ENCODE measurements at regions not wholly inside any gene's neighbourhood (a gene's known extent, or its start where the extent isn't known, plus 50 kb on each side); places are given as distances from the start of the nearest gene placed in this dataset.

DNA sequence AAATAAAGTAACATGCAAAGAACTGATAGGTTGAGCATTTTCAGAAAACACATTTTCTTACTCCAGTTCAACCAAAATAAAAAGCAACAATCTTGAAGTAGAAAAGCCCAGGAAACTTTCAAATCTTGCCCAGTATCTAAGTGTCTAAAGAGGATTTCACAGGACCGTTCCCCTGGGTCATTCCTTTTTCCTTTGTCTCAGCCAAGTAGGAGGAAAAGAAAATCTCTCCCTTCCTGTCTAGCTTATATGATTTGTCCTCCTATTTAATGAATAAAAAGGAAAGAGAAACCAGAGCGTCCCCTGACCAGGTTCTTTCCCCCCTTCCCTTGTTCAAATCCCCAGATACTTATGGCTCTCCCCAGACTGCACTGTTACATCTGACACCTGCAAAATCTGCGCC, 248.0 kb downstream of the KCTD12 start:
- ChIA-PET CTCF (no interaction called here), POLR2A (no interaction called here)
- ATAC-seq (replicated peaks in 1 of 4), result no peak

DNA sequence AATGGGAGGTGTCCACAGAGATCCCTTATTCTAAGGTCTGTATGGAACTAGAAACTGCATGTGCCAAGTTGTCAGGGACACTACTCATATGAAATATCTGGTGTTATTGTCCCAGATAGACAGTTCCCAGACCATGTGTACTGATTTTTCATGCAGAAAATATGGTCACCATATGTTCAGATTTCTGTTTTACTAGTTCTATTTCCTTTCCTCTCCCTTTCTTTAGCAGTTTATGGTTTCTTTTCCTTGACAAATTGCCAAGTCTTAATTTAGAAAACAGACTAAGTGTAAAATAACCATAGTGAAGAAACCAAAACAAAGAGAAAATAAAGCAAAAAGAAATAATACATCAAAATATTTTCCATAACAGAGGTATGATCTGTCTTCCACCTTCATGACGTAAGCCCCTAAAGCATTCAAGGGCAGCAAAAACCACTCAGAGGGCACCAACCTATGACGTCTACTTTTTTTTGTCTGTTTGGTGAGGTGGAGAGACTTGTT, 248.5 kb downstream of the KCTD12 start:
- H3K27ac Mint-ChIP-seq, result no peak overlapping the region
- no peaks in the 10 kb centered on the region for H3K4me1 ChIP-seq (ENCODE audit: control insufficient read depth in 1 of 2, extremely low read depth in 1 of 2, insufficient read depth in 2 of 2, low read length in 2 of 2)
- ChIA-PET CTCF (no interaction called here), POLR2A (no interaction called here)
- H3K4me3 ChIP-seq (ENCODE audit: control insufficient read depth in 1 of 2, extremely low read depth in 1 of 2, low read length in 1 of 2), result no peak overlapping the region
- H3K36me3 Mint-ChIP-seq, result no peaks in the 10 kb centered on the region
- no peaks in the 10 kb centered on the region for H3K27me3 ChIP-seq (replicated peaks in 1 of 2; ENCODE audit: control insufficient read depth in 2 of 2, extremely low read depth in 1 of 2, insufficient read depth in 2 of 2, low read length in 1 of 2)
- DNase-seq, result no peak
- H3K9me3 Mint-ChIP-seq, result no peaks in the 10 kb centered on the region
- H3K4me3 Mint-ChIP-seq, result no peak overlapping the region
- H3K27ac ChIP-seq (ENCODE audit: low read length), result no peak overlapping the region
- ATAC-seq (replicated peaks in 1 of 4), result no peak
- H3K4me1 Mint-ChIP-seq, result no peaks in the 10 kb centered on the region
- H3K36me3 ChIP-seq (ENCODE audit: control insufficient read depth in 2 of 2, extremely low read depth in 1 of 2, insufficient read depth in 1 of 2, low read length in 1 of 2), result no peaks in the 10 kb centered on the region
- H3K9me3 ChIP-seq, result no peaks in the 10 kb centered on the region
- no CpG with 5 or more reads among the region's 2 CpGs for WGBS (ENCODE audit: insufficient coverage)
- peaks cover 0 to 13% of the 10 kb centered on the region in 2 donors for H3K27me3 Mint-ChIP-seq

More for the DNA sequence above, 248.0 kb downstream of the KCTD12 start:
- no peak overlapping the region for H3K27ac Mint-ChIP-seq
- Histone ChIP-seq H3K9me3 (no peaks in the 10 kb centered on the region), H3K4me1 (ENCODE audit: control insufficient read depth in 1 of 2, extremely low read depth in 1 of 2, insufficient read depth in 2 of 2, low read length in 2 of 2) (no peaks in the 10 kb centered on the region), H3K4me3 (ENCODE audit: control insufficient read depth in 1 of 2, extremely low read depth in 1 of 2, low read length in 1 of 2) (no peak overlapping the region), H3K27ac (ENCODE audit: low read length) (no peak overlapping the region), H3K27me3 (replicated peaks in 1 of 2; ENCODE audit: control insufficient read depth in 2 of 2, extremely low read depth in 1 of 2, insufficient read depth in 2 of 2, low read length in 1 of 2) (no peaks in the 10 kb centered on the region), H3K36me3 (ENCODE audit: control insufficient read depth in 2 of 2, extremely low read depth in 1 of 2, insufficient read depth in 1 of 2, low read length in 1 of 2) (no peaks in the 10 kb centered on the region)
- H3K9me3 Mint-ChIP-seq, result no peaks in the 10 kb centered on the region
- no peaks in the 10 kb centered on the region for H3K36me3 Mint-ChIP-seq
- H3K4me1 Mint-ChIP-seq, result no peaks in the 10 kb centered on the region
- H3K27me3 Mint-ChIP-seq, result peaks cover 0 to 11% of the 10 kb centered on the region in 2 donors
- H3K4me3 Mint-ChIP-seq, result no peak overlapping the region
- WGBS (ENCODE audit: insufficient coverage), result no CpG with 5 or more reads among the region's 3 CpGs
- DNase-seq, result no peak

DNA sequence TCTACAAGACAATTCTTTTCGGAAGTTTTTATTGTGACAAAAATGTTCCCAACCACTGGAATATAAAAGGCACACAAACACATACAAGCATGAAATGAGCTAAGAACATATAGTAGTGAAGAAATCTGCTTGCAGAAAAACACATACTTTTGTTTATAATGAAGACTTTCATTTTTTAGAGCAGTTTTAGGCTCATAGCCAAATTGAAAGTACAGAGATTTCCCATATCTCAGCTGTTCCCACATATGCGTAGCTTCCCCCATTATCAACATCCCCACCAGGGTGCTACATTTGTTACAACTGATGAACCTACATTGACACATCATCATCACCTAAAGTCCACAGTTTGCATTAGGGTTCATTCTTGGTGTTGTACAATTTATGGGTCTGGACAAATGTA, 249.4 kb downstream of the KCTD12 start:
- no peak overlapping the region for H3K4me3 Mint-ChIP-seq
- WGBS (ENCODE audit: insufficient coverage), result no CpG with 5 or more reads among the region's 2 CpGs
- Histone ChIP-seq H3K4me3 (ENCODE audit: control insufficient read depth in 1 of 2, extremely low read depth in 1 of 2, low read length in 1 of 2) (no peak overlapping the region), H3K36me3 (ENCODE audit: control insufficient read depth in 2 of 2, extremely low read depth in 1 of 2, insufficient read depth in 1 of 2, low read length in 1 of 2) (no peaks in the 10 kb centered on the region), H3K27me3 (replicated peaks in 1 of 2; ENCODE audit: control insufficient read depth in 2 of 2, extremely low read depth in 1 of 2, insufficient read depth in 2 of 2, low read length in 1 of 2) (no peaks in the 10 kb centered on the region), H3K9me3 (no peaks in the 10 kb centered on the region), H3K27ac (ENCODE audit: low read length) (no peak overlapping the region), H3K4me1 (ENCODE audit: control insufficient read depth in 1 of 2, extremely low read depth in 1 of 2, insufficient read depth in 2 of 2, low read length in 2 of 2) (no peaks in the 10 kb centered on the region)
- DNase-seq (no peak), ATAC-seq (replicated peaks in 1 of 4) (no peak)
- peaks cover 0 to 11% of the 10 kb centered on the region in 2 donors for H3K27me3 Mint-ChIP-seq
- H3K9me3 Mint-ChIP-seq, result no peaks in the 10 kb centered on the region
- no peaks in the 10 kb centered on the region for H3K4me1 Mint-ChIP-seq
- POLR2A ChIA-PET, result no interaction called here
- CTCF ChIA-PET, result interaction anchor here (0.6 kb wide), 2 partner anchors 23 to 132 kb away, joined by 5 read pairs; no protein-coding TSS in a partner anchor
- no peaks in the 10 kb centered on the region for H3K36me3 Mint-ChIP-seq
- H3K27ac Mint-ChIP-seq, result no peak overlapping the region

DNA sequence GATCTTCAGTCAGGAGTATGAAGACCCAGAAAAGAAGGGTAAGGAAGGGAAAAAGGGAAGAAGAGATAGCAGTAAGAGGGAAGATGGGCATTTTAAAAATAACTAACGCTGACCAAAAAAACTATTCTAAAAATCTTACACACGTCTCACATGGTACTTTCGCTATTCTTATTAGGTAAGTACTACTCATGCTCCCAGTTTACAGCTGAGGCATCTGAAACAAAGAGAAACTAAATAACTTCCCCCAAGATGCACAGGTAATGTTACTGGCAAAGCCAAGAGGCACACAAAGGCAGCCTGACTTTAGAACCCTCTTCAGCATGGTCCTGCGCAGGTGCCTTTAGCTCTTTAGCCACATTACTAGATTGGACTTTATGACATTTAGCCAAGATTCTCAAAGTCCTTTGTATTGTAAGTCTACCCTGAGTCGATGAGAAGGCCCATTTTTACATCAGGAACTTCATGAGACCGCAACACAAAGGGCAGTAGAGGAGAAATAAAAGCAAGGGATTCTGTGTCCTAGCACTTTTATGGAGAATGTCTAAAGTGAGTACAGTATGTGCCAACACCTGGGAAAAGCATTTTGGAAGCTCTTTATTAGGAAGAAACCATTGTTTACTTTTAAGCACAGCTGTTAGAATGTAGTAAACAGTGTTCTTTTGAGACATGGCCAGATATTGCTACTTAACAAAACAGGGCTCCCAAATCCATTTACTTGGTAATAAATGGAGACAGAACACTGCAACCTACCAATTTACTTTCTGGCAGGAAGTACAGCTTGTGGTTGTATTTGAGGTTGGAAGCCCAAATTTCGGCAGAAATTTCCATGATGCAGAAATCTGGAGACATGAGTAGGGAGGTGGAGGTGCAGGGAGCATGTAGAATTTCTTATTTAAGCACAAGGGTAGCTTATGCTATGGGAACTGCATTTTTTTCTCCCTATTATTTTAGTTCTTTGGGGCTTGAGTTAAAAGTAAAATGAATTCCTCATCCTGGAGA, 250.7 kb downstream of the KCTD12 start:
- H3K4me1 Mint-ChIP-seq, result no peaks in the 10 kb centered on the region
- ATAC-seq (replicated peaks in 1 of 4), result no peak

DNA sequence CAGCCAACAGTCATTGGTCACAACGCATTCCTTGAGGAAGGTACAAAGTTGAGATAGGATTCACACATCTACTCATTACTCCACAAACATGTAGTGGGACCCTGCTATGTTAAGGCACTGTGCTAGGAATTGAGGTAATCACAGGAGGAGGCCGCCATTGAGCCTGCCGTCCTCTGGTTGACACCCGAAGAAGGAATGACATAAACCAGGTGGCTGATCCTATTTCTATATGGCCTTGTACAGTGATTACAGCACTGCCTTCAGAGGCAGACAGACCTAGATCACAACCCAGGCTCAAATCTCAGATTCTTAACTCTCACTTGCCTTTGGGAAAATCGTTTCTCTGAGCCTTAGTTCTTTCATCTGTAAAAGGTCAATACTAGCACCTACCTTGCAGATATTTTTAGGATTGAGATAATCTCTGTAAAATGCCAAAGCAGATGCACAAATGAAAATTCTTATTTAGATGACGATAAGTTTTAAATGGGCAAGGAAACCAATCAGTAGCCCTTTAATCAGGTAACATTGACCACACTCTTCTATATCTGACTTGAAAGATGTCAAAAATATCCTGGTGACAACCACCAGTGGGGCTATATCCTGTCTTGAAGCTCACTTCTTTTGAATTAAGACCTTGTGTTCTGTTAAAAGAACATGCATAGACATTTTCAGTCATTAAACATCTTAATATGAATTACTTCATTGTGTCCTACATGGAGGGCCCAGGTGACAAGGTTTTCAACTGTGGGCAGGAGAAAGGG, 251.6 kb downstream of the KCTD12 start:
- Mint-ChIP-seq H3K4me1 (no peaks in the 10 kb centered on the region), H3K4me3 (no peak overlapping the region), H3K27me3 (peaks cover 0 to 20% of the 10 kb centered on the region in 2 donors), H3K36me3 (no peaks in the 10 kb centered on the region), H3K27ac (no peak overlapping the region), H3K9me3 (no peaks in the 10 kb centered on the region)
- Histone ChIP-seq H3K4me3 (ENCODE audit: control insufficient read depth in 1 of 2, extremely low read depth in 1 of 2, low read length in 1 of 2) (no peak overlapping the region), H3K27ac (ENCODE audit: low read length) (no peak overlapping the region), H3K4me1 (ENCODE audit: control insufficient read depth in 1 of 2, extremely low read depth in 1 of 2, insufficient read depth in 2 of 2, low read length in 2 of 2) (no peaks in the 10 kb centered on the region), H3K27me3 (replicated peaks in 1 of 2; ENCODE audit: control insufficient read depth in 2 of 2, extremely low read depth in 1 of 2, insufficient read depth in 2 of 2, low read length in 1 of 2) (no peaks in the 10 kb centered on the region), H3K9me3 (no peaks in the 10 kb centered on the region), H3K36me3 (ENCODE audit: control insufficient read depth in 2 of 2, extremely low read depth in 1 of 2, insufficient read depth in 1 of 2, low read length in 1 of 2) (no peaks in the 10 kb centered on the region)
- 81% methylated on average over 3 of the region's 6 CpGs for WGBS (ENCODE audit: insufficient coverage)
- ATAC-seq (replicated peaks in 1 of 4), result no peak
- ChIA-PET CTCF (no interaction called here), POLR2A (no interaction called here)
- no peak for DNase-seq

More for the DNA sequence above, 250.7 kb downstream of the KCTD12 start:
- Mint-ChIP-seq H3K27me3 (peaks cover 0 to 17% of the 10 kb centered on the region in 2 donors), H3K27ac (no peak overlapping the region), H3K36me3 (no peaks in the 10 kb centered on the region), H3K4me3 (no peak overlapping the region), H3K9me3 (no peaks in the 10 kb centered on the region)
- ChIA-PET CTCF (no interaction called here), POLR2A (no interaction called here)
- no peak overlapping the region for H3K27ac ChIP-seq (ENCODE audit: low read length)
- H3K27me3 ChIP-seq (replicated peaks in 1 of 2; ENCODE audit: control insufficient read depth in 2 of 2, extremely low read depth in 1 of 2, insufficient read depth in 2 of 2, low read length in 1 of 2), result no peaks in the 10 kb centered on the region
- no peak for DNase-seq
- no peaks in the 10 kb centered on the region for H3K9me3 ChIP-seq
- 61% methylated on average over 3 of the region's 7 CpGs for WGBS (ENCODE audit: insufficient coverage)
- no peaks in the 10 kb centered on the region for H3K36me3 ChIP-seq (ENCODE audit: control insufficient read depth in 2 of 2, extremely low read depth in 1 of 2, insufficient read depth in 1 of 2, low read length in 1 of 2)
- H3K4me1 ChIP-seq (ENCODE audit: control insufficient read depth in 1 of 2, extremely low read depth in 1 of 2, insufficient read depth in 2 of 2, low read length in 2 of 2), result no peaks in the 10 kb centered on the region
- H3K4me3 ChIP-seq (ENCODE audit: control insufficient read depth in 1 of 2, extremely low read depth in 1 of 2, low read length in 1 of 2), result no peak overlapping the region

DNA sequence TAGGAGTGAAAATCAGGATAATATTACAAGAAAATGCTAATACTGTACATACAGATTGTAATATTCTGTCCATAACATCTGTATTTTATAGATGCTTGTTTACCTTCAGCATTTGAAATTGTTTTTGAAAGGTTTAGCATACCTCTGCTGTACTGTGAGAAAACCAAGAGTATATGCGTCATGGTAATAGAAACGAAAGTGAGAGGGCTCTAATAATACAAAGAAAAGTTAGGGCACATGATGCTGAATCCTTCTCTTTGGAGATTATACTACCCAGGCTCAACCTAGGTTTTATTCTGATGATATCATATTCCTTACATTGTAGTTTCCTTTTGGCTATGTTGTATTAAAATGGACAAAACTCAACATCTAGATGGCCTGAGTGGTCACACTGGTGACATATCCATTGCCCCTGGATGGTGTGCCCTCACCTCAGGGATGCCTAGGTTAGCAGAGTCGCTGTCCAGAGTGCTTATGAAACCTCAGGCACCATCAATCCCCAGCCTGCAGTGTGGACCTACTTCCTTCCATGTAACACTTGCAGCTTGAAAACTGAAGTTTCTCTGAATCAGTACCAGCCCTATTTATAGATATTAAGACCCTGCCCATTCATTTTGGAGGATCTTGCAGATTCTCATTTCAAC, 253.7 kb downstream of the KCTD12 start:
- Histone ChIP-seq H3K36me3 (ENCODE audit: control insufficient read depth in 2 of 2, extremely low read depth in 1 of 2, insufficient read depth in 1 of 2, low read length in 1 of 2) (no peaks in the 10 kb centered on the region), H3K27ac (ENCODE audit: low read length) (no peak overlapping the region), H3K4me1 (ENCODE audit: control insufficient read depth in 1 of 2, extremely low read depth in 1 of 2, insufficient read depth in 2 of 2, low read length in 2 of 2) (no peaks in the 10 kb centered on the region), H3K4me3 (ENCODE audit: control insufficient read depth in 1 of 2, extremely low read depth in 1 of 2, low read length in 1 of 2) (no peak overlapping the region), H3K27me3 (replicated peaks in 1 of 2; ENCODE audit: control insufficient read depth in 2 of 2, extremely low read depth in 1 of 2, insufficient read depth in 2 of 2, low read length in 1 of 2) (no peaks in the 10 kb centered on the region), H3K9me3 (no peaks in the 10 kb centered on the region)
- Mint-ChIP-seq H3K4me3 (no peak overlapping the region), H3K27me3 (peaks cover 0 to 16% of the 10 kb centered on the region in 2 donors), H3K4me1 (no peaks in the 10 kb centered on the region), H3K9me3 (peaks cover 4 to 8% (median 6%) of the 10 kb centered on the region in 3 donors), H3K36me3 (no peaks in the 10 kb centered on the region), H3K27ac (no peak overlapping the region)
- DNase-seq, result no peak
- no peak for ATAC-seq (replicated peaks in 1 of 4)
- POLR2A ChIA-PET, result no interaction called here
- CTCF ChIA-PET, result no interaction called here
- 29% methylated on average over 1 of the region's 3 CpGs for WGBS (ENCODE audit: insufficient coverage)
